ENCODE measurements at regions not wholly inside any gene's neighbourhood (a gene's known extent, or its start where the extent isn't known, plus 50 kb on each side); places are given as distances from the start of the nearest gene placed in this dataset.
"Not testable (repeated sequence)": the region's sequence is repeated elsewhere in the genome, so short reads cannot be mapped to it uniquely, and the experiment has no call there.

DNA sequence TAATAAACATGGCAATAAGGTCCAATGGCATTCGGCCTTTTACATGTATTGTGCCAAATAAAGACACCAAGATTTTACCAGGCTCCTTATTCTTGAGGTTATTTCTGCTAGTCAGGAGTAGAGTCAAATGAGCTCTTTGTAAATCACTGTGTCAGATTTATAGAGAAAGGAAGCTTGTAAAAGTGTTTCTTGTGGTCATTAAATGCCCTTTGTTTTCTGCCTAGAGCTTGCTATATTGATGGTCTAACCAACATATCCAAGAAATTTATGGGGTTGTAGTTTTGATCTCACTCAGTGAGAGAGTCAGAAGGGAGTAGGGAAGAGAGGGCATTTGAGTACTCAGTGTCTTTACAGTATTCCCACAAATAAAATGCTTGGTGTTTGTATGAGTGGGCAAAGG, 86.2 kb upstream of the FRMPD4 start:
- no peak for DNase-seq (ENCODE audit: low read depth, low spot score)

DNA sequence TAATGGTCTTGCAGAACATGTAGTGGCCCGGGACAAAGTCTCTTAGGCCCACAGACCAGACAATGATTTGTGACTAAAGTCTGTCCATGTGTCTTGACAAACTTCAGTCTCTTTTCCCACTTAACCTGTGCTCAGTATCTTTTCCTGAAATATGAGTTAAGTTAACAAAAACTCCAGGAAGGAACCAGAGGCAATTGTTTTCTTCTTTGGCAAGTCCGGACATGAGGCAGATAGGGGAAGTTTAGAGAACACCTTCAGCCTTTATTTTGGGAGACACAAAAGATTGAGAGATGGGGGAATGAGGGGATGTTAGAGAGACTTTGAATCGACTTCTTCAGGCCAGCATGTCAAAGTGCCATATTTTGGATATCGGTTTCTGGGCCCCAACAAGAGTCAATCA, 80.2 kb upstream of the FRMPD4 start:
- no peak for DNase-seq (ENCODE audit: low read depth, low spot score)

DNA sequence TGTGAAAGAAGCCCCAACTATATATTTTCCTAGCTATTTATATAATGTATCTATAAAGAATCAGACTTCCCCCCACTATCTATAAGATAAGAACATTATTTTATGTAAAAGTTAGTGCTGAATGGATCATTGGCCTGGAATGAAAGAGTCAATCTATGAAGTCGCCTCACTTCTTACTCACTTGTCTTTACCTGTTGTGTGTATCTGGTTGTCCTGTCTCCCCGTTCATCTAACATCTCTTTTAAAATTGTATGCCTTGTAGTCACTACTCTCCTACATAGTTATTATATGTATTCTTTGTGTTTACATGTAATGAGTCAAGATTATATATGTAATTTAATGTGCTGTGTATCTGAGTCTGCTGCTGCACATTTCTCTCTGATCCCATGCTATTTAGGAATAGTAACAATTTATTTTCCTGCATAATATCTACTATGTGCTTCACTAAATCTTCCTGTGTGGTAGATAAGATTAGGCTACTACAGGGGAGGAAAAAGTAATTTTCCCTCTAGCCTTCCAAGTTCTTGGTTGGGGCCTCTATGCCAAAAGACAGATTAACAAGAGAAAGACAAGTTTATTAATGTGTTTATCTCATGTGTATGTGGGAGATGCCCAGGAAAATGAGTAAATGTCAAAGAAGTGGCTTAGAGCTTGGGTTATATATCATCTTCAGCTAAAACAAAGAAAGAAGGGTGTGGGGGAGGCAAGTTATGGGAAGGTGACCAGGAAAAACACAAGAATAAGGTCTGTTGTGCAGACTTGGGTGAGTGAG, 77.6 kb upstream of the FRMPD4 start:
- DNase-seq (ENCODE audit: low read depth, low spot score): no peak

DNA sequence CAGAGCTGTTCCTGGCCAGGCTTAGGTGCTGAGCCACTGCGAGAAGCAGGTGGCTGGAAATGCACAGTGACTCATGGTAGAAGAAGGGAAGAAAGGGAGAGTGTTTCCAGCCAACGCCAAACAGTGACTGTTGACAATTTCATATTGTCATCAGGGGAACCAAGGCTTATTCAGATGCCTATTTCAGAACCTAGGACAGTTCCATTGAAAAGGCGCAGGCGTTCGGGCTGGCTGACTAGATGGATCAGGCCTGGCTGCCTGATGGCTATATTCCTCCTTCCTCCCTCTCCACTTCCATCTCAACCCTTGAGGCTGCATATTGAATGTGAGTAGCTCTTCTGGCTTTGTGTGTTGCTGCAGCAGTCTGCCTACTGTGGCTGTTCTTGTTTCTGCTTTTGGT, 73.0 kb upstream of the FRMPD4 start:
- DNase-seq (ENCODE audit: low read depth, low spot score): peak; percentile 63

DNA sequence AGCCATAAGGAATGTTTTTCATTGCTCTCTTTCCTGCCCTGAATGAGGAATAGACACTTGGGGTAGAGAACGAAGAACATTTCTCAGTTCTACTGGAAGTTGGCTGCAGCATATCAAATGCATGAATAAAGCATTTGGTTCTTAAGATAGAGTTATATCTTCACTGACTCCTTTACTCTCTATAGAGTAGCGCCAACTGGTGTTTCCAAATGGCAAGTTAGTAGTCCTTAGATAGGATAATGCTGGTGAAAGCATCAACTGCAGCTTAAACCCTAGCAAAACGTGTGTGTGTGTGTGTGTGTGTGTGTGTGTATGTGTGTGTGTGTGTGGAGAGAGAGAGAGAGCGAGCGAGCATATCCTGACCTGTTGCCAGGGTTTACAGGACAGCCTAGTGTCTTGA, 62.2 kb upstream of the FRMPD4 start:
- DNase-seq (ENCODE audit: low read depth, low spot score): no peak

DNA sequence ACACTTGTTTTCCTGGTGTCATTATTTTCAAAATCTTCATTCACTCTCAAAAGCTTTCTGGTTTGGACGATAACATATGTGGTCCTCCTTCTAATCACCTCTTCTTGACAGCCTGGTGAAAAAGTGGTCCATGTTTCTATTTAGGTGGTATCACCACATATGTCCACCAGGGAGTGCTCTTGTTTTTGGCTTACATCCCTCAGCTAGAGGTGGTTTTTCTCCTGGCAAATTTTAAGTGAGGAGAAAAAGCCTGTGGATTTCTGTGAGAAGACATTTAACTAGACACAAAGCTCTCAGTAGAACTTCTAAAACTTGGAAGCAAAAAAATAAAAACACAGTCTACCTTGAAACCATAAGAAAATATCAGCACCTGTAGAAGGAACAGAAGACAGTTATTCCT, 58.0 kb upstream of the FRMPD4 start:
- peak; percentile 68 for DNase-seq (ENCODE audit: low read depth, low spot score)

DNA sequence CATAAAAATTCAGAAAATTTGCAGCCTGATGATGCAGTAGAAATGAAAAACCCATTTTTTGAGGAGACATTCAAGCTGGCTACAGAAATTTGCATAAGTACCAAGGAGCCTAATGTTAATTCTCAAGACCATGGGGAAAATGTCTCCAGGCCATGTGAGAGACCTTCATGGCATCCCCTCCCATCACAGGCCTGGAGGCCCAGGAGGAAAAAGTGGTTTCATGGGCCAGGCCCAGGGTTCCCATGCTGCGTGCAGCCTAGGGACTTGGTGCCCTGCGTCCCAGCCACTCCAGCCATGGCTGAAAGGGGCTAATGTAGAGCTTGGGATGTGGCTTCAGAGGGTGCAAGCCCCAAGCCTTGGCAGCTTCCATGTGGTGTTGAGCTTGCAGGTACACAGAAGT, 55.3 kb upstream of the FRMPD4 start:
- not testable (repeated sequence) for DNase-seq (ENCODE audit: low read depth, low spot score)

Measured in ELF-1 (cell line).